ENCODE measurements at regions not wholly inside any gene's neighbourhood (a gene's known extent, or its start where the extent isn't known, plus 50 kb on each side); places are given as distances from the start of the nearest gene placed in this dataset.
A peak's percentile ranks its signal among the peaks of the same experiment; 100 is the strongest.
"Not testable (repeated sequence)": the region's sequence is repeated elsewhere in the genome, so short reads cannot be mapped to it uniquely, and the experiment has no call there.

DNA sequence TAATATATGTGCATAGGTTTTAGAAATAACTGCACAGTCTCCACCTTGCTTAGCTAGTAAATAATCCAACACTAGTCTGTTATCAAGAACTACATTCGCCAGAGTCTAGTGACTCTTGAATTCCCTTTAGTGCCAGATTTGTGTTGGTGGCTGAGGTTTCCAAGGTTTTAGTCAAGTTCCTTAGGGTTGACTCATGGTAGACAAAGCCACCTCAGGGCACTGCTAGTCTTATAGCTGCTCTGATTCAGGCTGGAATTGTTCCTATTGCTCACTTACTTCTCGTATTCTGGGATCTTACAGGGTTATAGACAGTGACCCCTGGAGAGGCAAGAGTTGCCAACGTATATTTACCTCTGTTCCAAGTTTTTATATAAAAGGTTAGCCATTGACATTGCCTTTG lies 1369.8 kb upstream of the CDH9 start:
- Histone ChIP-seq H3K4me1 (replicated peaks) (no peaks in the 10 kb centered on the region), H3K36me3 (no peaks in the 10 kb centered on the region), H3K27ac (no peak overlapping the region), H3K9me3 (replicated peaks) (no peaks in the 10 kb centered on the region), H3K27me3 (replicated peaks) (no peaks in the 10 kb centered on the region), H3K4me3 (no peak overlapping the region)
- peak in 1 of 2 experiments; percentile 0 for DNase-seq (ENCODE audit: low read depth in 1 of 2, low spot score in 2 of 2)

DNA sequence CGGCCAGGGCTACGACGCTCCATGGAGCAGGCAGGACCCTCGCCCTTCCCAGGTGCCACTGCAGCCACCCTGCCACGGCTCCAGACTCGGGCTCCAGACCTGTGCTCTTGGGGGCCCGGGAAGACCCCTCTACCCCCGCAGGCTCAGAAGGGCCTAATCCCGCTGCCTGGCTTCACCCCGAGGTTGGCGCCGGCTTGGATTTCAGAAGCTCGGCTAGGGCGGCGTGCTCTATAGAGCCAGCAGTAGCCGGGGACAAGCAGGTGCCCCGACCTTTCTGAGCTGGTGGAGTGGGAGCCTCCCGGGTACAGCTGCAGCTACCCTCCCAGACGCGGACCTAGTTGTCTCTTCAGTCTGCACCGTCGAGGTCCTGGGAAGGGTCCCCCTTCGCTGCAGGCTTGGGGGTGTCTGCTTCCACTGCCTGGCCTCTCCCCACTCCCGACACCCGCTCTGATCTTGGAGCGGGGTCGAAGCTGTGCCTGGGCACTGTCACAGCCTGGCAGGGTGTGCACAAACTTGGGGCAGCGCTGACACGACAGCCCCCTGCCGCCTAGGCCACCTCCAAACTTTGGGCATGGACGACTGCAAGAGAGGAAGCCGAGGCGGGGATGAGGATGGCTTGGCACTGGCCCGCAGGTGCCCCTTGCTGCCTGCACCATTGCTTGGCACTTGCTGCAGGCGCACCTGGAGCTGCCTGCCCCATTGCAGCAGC lies 1366.1 kb upstream of the CDH9 start:
- DNase-seq (ENCODE audit: low read depth in 1 of 2, low spot score in 2 of 2), result no peak
- Histone ChIP-seq H3K4me3 (no peak overlapping the region), H3K4me1 (replicated peaks) (no peaks in the 10 kb centered on the region), H3K9me3 (replicated peaks) (no peaks in the 10 kb centered on the region), H3K27me3 (replicated peaks) (no peaks in the 10 kb centered on the region), H3K36me3 (no peaks in the 10 kb centered on the region), H3K27ac (no peak overlapping the region)

DNA sequence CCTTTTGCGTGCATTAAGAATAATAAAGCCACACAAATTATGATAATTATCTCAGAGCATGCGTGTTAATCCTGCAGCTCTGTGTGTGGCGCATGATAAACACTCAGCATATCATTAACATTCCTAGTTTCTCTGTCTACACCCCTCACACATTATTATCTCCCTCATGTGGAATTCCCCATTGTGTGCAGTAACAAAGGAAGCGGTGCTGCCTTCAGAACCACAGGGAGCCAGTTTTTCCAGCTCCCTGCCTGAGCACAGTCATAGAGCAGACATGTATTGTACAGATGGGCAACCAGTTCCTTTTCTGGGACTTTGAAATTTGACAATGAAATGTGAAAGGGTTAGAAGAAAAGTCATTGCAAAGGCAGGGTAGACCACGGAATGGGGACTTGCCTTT lies 1365.5 kb upstream of the CDH9 start:
- Histone ChIP-seq H3K9me3 (replicated peaks) (no peaks in the 10 kb centered on the region), H3K4me3 (no peak overlapping the region), H3K27me3 (replicated peaks) (no peaks in the 10 kb centered on the region), H3K27ac (no peak overlapping the region), H3K4me1 (replicated peaks) (no peaks in the 10 kb centered on the region), H3K36me3 (no peaks in the 10 kb centered on the region)
- peak in 1 of 2 experiments; percentile 7 for DNase-seq (ENCODE audit: low read depth in 1 of 2, low spot score in 2 of 2)

DNA sequence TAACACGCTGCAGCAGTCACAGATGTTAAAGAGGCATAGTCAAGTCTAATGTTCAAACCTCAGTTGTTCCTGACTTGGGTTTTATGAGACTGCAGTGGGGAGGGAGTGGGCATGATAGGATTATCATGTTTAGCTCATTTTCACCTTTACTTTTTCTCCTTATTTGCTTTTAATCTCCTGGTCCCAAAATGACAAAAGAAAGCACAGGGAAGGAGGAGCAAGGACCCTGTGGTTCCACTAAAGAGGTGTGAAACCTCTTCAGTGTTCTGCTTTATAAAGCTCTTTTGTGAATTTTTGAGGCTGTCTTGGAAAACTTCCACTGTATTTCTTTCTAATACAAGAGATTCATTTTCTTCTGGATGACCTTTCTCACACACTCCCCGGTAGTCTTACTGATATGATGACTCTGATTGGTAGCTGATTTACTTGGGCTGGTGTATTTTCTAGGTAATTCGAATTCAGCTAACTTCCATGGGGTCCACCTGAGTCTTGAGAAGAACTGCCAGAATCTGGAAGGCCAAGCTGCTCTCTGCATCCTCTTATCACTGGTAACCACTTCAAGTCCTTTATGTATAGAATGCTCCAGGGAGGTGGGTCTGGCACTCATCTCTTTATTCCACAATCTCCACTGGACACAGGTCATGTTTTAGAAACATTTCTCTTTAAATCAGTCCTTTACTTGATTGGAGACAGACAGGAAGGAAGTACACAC lies 1364.4 kb upstream of the CDH9 start:
- Histone ChIP-seq H3K9me3 (replicated peaks) (no peaks in the 10 kb centered on the region), H3K4me3 (no peak overlapping the region), H3K36me3 (no peaks in the 10 kb centered on the region), H3K4me1 (replicated peaks) (no peaks in the 10 kb centered on the region), H3K27ac (no peak overlapping the region), H3K27me3 (replicated peaks) (no peaks in the 10 kb centered on the region)
- DNase-seq (ENCODE audit: low read depth in 1 of 2, low spot score in 2 of 2), result no peak

DNA sequence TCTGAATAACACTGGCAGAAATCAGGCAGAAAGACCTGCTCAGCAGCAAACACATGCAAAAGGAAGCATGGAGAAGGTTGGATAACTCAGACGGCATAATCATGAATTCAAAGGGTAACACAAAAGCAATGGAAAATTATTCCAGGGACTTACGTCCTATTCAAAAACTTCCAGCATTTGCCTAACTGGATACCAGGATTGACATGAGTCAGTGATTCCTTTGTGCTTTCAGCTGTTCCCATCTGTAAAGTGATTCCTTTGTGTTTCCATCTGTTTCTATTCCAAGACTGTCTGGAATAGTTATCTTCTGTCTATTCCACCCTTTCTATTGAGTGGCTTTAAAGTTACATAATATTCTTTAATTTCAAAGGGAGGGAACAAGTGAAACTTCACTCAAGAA lies 1361.7 kb upstream of the CDH9 start:
- Histone ChIP-seq H3K4me3 (no peak overlapping the region), H3K36me3 (no peaks in the 10 kb centered on the region), H3K9me3 (replicated peaks) (no peaks in the 10 kb centered on the region), H3K27ac (no peak overlapping the region), H3K4me1 (replicated peaks) (no peaks in the 10 kb centered on the region), H3K27me3 (replicated peaks) (no peaks in the 10 kb centered on the region)
- DNase-seq (ENCODE audit: low read depth in 1 of 2, low spot score in 2 of 2), result no peak

DNA sequence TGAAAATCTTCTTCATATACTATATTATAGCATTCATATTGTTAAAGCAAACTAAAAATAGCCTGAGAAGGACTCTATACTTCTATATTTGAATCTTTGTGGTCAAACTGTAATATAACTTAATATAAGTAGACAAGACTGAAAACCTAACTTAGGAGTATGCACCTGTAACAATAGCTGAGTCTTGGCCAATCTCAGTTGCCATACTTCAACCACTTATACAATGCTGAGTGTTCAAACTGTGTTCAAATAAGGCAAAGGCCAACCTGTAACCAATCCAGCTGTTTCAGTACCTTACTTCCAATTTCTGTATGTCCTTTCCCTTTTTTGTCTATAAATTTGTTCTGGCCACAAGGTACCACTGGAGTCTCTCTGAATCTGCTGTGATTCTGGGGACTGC lies 1360.8 kb upstream of the CDH9 start:
- H3K9me3 ChIP-seq (replicated peaks), result no peaks in the 10 kb centered on the region
- H3K27ac ChIP-seq, result no peak overlapping the region
- H3K36me3 ChIP-seq, result no peaks in the 10 kb centered on the region
- DNase-seq (ENCODE audit: low read depth in 1 of 2, low spot score in 2 of 2), result no peak
- no peak overlapping the region for H3K4me3 ChIP-seq
- no peaks in the 10 kb centered on the region for H3K4me1 ChIP-seq (replicated peaks)
- H3K27me3 ChIP-seq (replicated peaks), result no peaks in the 10 kb centered on the region

DNA sequence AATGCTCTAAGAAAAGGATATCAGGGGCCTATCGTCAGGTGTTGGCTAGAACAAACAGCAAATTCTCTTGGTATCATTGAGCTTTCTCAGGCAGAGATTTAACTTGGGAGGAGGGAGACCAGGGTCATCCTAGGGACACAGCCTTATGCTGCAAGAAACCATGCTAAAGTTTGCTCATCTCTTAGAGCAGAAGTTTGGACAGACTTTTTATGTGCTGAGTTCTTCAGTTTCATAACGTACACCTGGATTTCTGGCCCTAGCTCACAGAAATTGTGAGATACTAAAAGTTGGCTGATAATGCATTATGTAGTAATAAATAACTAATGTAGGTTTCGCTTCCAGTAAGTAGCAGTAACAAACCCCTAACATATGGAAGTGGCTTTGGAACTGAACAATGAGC lies 1359.8 kb upstream of the CDH9 start:
- no peak for DNase-seq (ENCODE audit: low read depth in 1 of 2, low spot score in 2 of 2)
- no peaks in the 10 kb centered on the region for H3K36me3 ChIP-seq
- H3K4me3 ChIP-seq, result no peak overlapping the region
- no peaks in the 10 kb centered on the region for H3K4me1 ChIP-seq (replicated peaks)
- H3K27me3 ChIP-seq (replicated peaks), result no peaks in the 10 kb centered on the region
- peak overlapping the region; percentile 24 for H3K27ac ChIP-seq
- no peaks in the 10 kb centered on the region for H3K9me3 ChIP-seq (replicated peaks)

DNA sequence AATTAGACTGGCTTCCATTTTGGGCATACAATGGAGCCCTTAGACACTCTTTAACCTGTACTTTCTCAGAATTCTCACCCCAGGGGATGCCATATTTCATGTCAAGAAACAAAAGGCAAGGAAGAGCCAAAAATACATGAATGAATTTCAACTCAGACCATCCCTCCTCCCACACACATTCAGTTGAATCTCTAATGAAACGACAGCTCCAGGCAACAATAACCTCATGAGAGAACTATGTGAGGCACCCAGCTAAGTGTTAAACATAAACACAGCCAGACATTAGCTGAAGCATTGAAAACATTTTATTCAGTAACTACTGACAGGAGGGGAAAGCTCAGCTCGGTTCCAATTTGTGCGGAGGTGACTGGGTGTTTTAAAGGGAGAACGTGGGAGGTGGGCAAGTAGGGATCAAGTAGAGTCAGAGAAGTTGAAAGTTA lies 1359.1 kb upstream of the CDH9 start:
- H3K4me1 ChIP-seq (replicated peaks), result no peaks in the 10 kb centered on the region
- DNase-seq (ENCODE audit: low read depth in 1 of 2, low spot score in 2 of 2), result peak in 1 of 2 experiments; percentile 14
- H3K27me3 ChIP-seq (replicated peaks), result no peaks in the 10 kb centered on the region
- no peak overlapping the region for H3K4me3 ChIP-seq
- H3K9me3 ChIP-seq (replicated peaks), result no peaks in the 10 kb centered on the region
- peak overlapping the region; percentile 31 for H3K27ac ChIP-seq
- no peaks in the 10 kb centered on the region for H3K36me3 ChIP-seq

DNA sequence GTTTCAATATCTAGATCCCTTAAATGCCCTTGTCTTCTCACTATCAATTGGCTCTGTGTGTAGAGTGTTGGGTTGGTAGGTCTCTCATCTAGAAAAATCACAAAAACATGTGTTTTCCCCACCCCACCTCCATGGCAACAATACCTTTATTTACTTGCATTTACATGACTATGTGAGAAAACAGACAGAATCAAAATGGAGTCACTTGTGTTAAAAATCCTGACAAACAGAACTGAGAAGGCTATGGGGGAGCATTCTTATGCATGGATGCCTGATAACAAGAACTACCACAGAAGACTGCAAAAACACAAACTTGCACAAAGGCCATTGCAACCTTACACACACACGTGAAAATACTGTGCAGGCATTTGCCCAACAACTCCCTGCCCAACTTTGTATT lies 1352.9 kb upstream of the CDH9 start:
- DNase-seq (ENCODE audit: low read depth in 1 of 2, low spot score in 2 of 2), result no peak
- Histone ChIP-seq H3K9me3 (replicated peaks) (no peaks in the 10 kb centered on the region), H3K27ac (no peak overlapping the region), H3K36me3 (no peaks in the 10 kb centered on the region), H3K27me3 (replicated peaks) (no peaks in the 10 kb centered on the region), H3K4me3 (no peak overlapping the region), H3K4me1 (replicated peaks) (no peaks in the 10 kb centered on the region)

DNA sequence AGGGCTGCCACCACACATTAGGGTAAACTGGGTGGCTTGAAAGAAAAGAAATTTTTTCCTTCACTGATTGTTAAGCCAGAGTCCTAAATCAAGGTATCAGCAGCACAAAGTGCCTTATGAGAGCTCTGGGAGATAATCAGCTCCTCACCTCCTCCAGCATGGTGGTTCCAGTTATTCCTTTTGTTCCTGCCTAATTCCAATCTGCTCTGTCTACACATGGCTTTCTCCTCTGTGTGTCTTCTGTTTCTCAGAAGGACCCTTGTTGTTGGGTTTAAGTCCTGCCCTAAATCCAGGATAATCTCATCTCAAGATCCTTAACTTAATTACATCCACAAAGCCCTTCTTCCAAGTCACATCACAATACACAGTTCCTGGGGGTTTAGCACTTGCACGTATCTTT lies 1352.0 kb upstream of the CDH9 start:
- H3K36me3 ChIP-seq, result no peaks in the 10 kb centered on the region

DNA sequence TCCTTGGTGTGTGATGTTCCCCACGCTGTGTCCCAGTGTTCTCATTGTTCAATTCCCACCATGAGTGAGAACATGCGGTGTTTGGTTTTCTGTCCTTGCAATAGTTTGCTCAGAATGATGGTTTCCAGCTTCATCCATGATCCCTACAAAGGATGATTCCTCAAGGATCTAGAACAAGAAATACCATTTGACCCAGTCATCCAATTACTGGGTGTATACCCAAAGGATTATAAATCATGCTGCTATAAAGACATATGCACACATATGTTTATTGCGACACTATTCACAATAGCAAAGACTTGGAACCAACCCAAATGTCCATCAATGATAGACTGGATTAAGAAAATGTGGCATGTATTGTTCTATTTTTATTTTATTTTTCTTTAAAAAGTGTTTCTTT lies 1351.3 kb upstream of the CDH9 start:
- not testable (repeated sequence) for H3K36me3 ChIP-seq; H3K27ac ChIP-seq; DNase-seq (ENCODE audit: low read depth in 1 of 2, low spot score in 2 of 2); H3K4me1 ChIP-seq (replicated peaks); H3K4me3 ChIP-seq; H3K27me3 ChIP-seq (replicated peaks); H3K9me3 ChIP-seq (replicated peaks)

More for the DNA sequence above, 1352.0 kb upstream of the CDH9 start:
- Histone ChIP-seq H3K27me3 (replicated peaks) (no peaks in the 10 kb centered on the region), H3K4me3 (no peak overlapping the region), H3K4me1 (replicated peaks) (no peaks in the 10 kb centered on the region), H3K9me3 (replicated peaks) (no peaks in the 10 kb centered on the region), H3K27ac (no peak overlapping the region)
- DNase-seq (ENCODE audit: low read depth in 1 of 2, low spot score in 2 of 2), result no peak

DNA sequence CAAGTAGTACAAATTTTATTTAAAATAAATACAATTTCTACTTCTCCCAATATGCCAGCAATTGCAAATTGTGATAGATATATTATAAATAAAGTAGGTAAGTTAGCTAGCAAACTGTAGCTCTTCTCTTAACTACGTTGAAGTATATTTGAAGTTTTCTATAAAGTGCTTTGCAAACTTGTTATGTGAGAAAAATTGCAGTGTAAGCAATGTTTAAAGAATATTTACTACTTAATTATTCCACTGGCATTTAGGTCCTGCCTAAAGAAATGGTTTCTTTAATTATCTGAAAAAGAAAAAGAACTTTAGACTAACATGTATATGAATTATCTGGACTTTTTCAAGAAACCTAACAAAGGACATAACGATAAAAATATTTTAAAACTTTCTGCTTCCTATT lies 1350.0 kb upstream of the CDH9 start:
- Histone ChIP-seq H3K27ac (no peak overlapping the region), H3K4me3 (no peak overlapping the region), H3K4me1 (replicated peaks) (no peaks in the 10 kb centered on the region), H3K27me3 (replicated peaks) (no peaks in the 10 kb centered on the region), H3K36me3 (no peaks in the 10 kb centered on the region), H3K9me3 (replicated peaks) (no peaks in the 10 kb centered on the region)
- no peak for DNase-seq (ENCODE audit: low read depth in 1 of 2, low spot score in 2 of 2)

DNA sequence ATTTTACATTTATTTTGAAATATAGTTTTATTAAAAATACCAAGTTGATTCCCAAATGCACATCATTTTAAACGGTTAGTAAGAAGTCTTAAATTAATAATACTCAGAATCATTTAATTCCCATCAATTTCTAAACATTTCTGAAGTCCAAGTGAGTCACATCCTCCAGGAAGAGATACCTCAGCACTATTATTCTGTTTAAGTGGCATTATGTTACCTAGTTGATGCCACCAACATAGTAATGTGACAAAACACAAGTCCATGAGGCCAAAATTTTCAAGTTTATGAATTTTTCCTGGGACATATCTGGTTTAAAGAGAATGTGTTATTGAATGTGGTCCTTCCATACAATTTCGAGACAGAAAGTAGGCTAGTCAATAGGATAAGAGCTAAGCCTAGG lies 1348.3 kb upstream of the CDH9 start:
- DNase-seq (ENCODE audit: low read depth in 1 of 2, low spot score in 2 of 2), result no peak
- H3K27ac ChIP-seq, result no peak overlapping the region
- no peaks in the 10 kb centered on the region for H3K4me1 ChIP-seq (replicated peaks)
- H3K4me3 ChIP-seq, result no peak overlapping the region
- H3K9me3 ChIP-seq (replicated peaks), result no peaks in the 10 kb centered on the region
- H3K27me3 ChIP-seq (replicated peaks), result no peaks in the 10 kb centered on the region
- H3K36me3 ChIP-seq, result no peaks in the 10 kb centered on the region

DNA sequence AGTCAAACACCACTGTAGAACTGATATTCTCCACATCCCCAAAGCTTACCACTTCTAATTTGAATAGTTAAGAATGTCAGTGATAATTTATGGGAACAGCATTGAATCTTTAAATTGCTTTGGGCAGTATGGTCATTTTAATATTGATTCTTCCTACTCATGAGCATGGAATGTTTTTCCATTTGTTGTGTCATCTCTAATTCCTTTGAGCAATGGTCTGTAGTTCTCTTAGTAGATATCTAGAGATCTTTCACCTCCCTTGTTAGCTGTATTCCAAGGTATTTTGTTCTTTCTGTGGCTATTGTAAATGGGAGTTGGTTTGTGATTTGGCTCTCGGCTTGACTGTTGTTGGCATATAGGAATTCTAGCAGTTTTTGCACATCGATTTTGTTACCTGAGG lies 1341.8 kb upstream of the CDH9 start:
- H3K36me3 ChIP-seq, result no peaks in the 10 kb centered on the region
- no peak overlapping the region for H3K27ac ChIP-seq
- H3K4me3 ChIP-seq, result no peak overlapping the region
- DNase-seq (ENCODE audit: low read depth in 1 of 2, low spot score in 2 of 2), result no peak
- no peaks in the 10 kb centered on the region for H3K4me1 ChIP-seq (replicated peaks)
- no peaks in the 10 kb centered on the region for H3K9me3 ChIP-seq (replicated peaks)
- no peaks in the 10 kb centered on the region for H3K27me3 ChIP-seq (replicated peaks)

Measured in SJSA1 (cell line).